GM23338 (cell line): ENCODE measurements at regions not wholly inside any gene's neighbourhood (a gene's known extent, or its start where the extent isn't known, plus 50 kb on each side); places are given as distances from the start of the nearest gene placed in this dataset.

Source experiments
- ATAC-seq: fragments of 200-7000 bp; cut with Tn5 transposase; 3 replicates; pipeline ENCODE4 v1.9.1; 2020
- DNase-seq: peaks from one replicate; pipeline ENCODE4 v3.0.0-alpha.2; 2015; ENCODE audit warnings: low spot score
- H2AFZ ChIP-seq: fragments of 200-600 bp; sonication (generic); 2 replicates; pipeline ENCODE4 v1.8.0; 2016; ENCODE audit warnings: antibody characterized with exemption, mild to moderate bottlenecking, moderate library complexity
- H3F3A ChIP-seq: fragments of 200-600 bp; sonication (generic); replicated peaks from 2 replicates; pipeline ENCODE4 v1.8.0; 2017; ENCODE audit warnings: antibody characterized with exemption, mixed run types, low read depth
- H3K27ac ChIP-seq: fragments of 200-600 bp; sonication (generic); 2 replicates; pipeline ENCODE4 v1.6.1; 2016; ENCODE audit warnings: low read depth
- H3K27me3 ChIP-seq: fragments of 200-600 bp; sonication (generic); 2 replicates; pipeline ENCODE4 v1.8.0; 2016; ENCODE audit warnings: mild to moderate bottlenecking, mixed run types, moderate library complexity; ENCODE audit not compliant: insufficient read depth
- H3K36me3 ChIP-seq: fragments of 200-600 bp; sonication (generic); 2 replicates; pipeline ENCODE4 v1.8.0; 2016; ENCODE audit warnings: mild to moderate bottlenecking; ENCODE audit not compliant: insufficient read depth
- H3K4me1 ChIP-seq: fragments of 200-600 bp; sonication (generic); 2 replicates; pipeline ENCODE4 v1.8.0; 2016; ENCODE audit warnings: mild to moderate bottlenecking, moderate library complexity; ENCODE audit not compliant: insufficient read depth
- H3K4me2 ChIP-seq: fragments of 200-600 bp; sonication (generic); 2 replicates; pipeline ENCODE4 v1.7.1; 2017; ENCODE audit warnings: mixed run types
- H3K4me3 ChIP-seq: fragments of 200-600 bp; sonication (generic); 2 replicates; pipeline ENCODE4 v1.6.1; 2016; ENCODE audit warnings: mixed run types
- H3K79me2 ChIP-seq: fragments of 200-600 bp; sonication (generic); replicated peaks from 2 replicates; pipeline ENCODE4 v1.8.0; 2017; ENCODE audit warnings: mild to moderate bottlenecking; ENCODE audit not compliant: insufficient read depth
- H3K9me2 ChIP-seq: fragments of 200-600 bp; sonication (generic); 2 replicates; pipeline ENCODE4 v1.8.0; 2017; ENCODE audit not compliant: insufficient read depth
- H4K20me1 ChIP-seq: fragments of 200-600 bp; sonication (generic); replicated peaks from 2 replicates; pipeline ENCODE4 v1.8.0; 2017; ENCODE audit warnings: mild to moderate bottlenecking; ENCODE audit not compliant: insufficient read depth
- H3K27ac Mint-ChIP-seq: 2 replicates; pipeline ENCODE4 v1.8.0; 2020; ENCODE audit warnings: inconsistent platforms, mild to moderate bottlenecking, moderate library complexity, mixed read lengths
- H3K27me3 Mint-ChIP-seq: 3 replicates; pipeline ENCODE4 v1.8.0; 2022; ENCODE audit warnings: low read depth, mild to moderate bottlenecking, moderate library complexity, mixed read lengths, inconsistent platforms; ENCODE audit not compliant: insufficient read depth, poor library complexity
- H3K36me3 Mint-ChIP-seq: 3 replicates; pipeline ENCODE4 v1.8.0; 2021; ENCODE audit warnings: low read depth, mild to moderate bottlenecking, inconsistent platforms, moderate library complexity, mixed read lengths
- H3K4me1 Mint-ChIP-seq: 3 replicates; pipeline ENCODE4 v1.8.0; 2020; ENCODE audit warnings: mild to moderate bottlenecking, inconsistent platforms, mixed read lengths
- H3K4me3 Mint-ChIP-seq: 3 replicates; pipeline ENCODE4 v1.8.0; 2021; ENCODE audit warnings: moderate library complexity, mild to moderate bottlenecking, inconsistent platforms, mixed read lengths
- H3K9me3 Mint-ChIP-seq: 3 replicates; pipeline ENCODE4 v1.8.0; 2020; ENCODE audit warnings: moderate library complexity, mild to moderate bottlenecking, inconsistent platforms, mixed read lengths
- CTCF ChIP-seq, 2 experiments: fragments of 200-600 bp in 1 of 2; sonication (generic) in 1 of 2; conservative IDR thresholded peaks; 2 replicates each; pipeline versions ENCODE4 v1.5.1 to v1.6.1; 2016 to 2017; ENCODE audit warnings: antibody characterized with exemption in 2 of 2, low read depth in 2 of 2, mild to moderate bottlenecking in 2 of 2, moderate library complexity in 1 of 2
- EZH2 ChIP-seq: fragments of 200-600 bp; sonication (generic); IDR thresholded peaks from one replicate; pipeline ENCODE4 v1.8.0; 2017; ENCODE audit warnings: antibody characterized with exemption, mild to moderate bottlenecking, low read depth; ENCODE audit not compliant: unreplicated experiment
- JUNB ChIP-seq: IDR thresholded peaks from one replicate; pipeline ENCODE4 v1.6.1; 2016; ENCODE audit warnings: antibody characterized with exemption; ENCODE audit not compliant: unreplicated experiment
- ZNF114 ChIP-seq: fragments of 250-450 bp; sonication (Bioruptor Pico); IDR thresholded peaks from 2 replicates; pipeline ENCODE4 v1.5.0; 2020; ENCODE audit warnings: mild to moderate bottlenecking, moderate library complexity
- TF ChIP-seq, protein P1 (sequence below): fragments of 250-450 bp; sonication (Bioruptor Pico); IDR thresholded peaks from 2 replicates; pipeline ENCODE4 v1.5.0; 2020; ENCODE audit warnings: mild to moderate bottlenecking, moderate library complexity

GRCh38 chr3:104632947-104633346, 733.8 kb upstream of the ALCAM start (continued):
- TF ChIP-seq ZNF114 (CRISPR knock-in tag) (no peak), JUNB (no peak), EZH2 (no peak)

DNA sequence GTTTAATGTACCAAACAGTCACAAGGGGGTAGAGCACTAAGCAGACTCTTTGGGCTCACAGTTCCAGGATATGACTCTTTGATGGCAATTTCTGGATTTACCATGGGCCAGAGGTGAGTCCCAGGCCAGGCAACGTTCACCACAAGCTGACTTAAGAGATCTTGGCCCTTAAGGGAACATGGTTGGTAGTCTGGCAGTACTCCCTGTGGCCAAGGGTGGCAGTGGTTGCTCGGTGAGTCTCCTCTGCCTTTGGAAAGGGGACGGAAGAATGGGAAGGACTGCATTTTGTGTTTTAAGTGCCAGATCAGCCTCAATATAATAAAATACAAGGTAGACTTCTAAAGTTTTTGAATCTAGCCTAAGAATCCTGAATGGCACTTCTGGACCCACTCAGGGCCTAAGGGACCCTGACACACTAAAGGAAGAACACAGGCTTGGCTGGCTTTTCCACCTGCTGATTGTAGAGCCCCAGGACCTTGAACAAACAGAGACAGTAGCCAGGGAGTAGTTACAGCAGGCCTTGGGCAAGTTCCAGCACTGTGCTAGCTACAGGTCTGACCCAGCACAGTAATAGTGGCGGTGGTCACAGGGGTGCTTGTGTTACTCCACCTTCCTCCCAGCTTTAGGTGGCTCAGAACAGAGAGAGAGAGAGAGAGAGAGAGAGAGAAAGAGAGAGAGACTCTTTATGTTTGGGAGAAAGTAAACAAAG, 730.7 kb upstream of the ALCAM start:
- DNase-seq: peak; percentile 33
- no peaks in the 10 kb centered on the region for H3K79me2 ChIP-seq
- no peak overlapping the region for H3K4me2 ChIP-seq
- peak; percentile 45 to 51 for TF ChIP-seq CTCF (conservative IDR thresholded peaks at IDR 0.05; ENCODE audit: low read depth in 2 of 2)
- TF ChIP-seq, protein P1, sequence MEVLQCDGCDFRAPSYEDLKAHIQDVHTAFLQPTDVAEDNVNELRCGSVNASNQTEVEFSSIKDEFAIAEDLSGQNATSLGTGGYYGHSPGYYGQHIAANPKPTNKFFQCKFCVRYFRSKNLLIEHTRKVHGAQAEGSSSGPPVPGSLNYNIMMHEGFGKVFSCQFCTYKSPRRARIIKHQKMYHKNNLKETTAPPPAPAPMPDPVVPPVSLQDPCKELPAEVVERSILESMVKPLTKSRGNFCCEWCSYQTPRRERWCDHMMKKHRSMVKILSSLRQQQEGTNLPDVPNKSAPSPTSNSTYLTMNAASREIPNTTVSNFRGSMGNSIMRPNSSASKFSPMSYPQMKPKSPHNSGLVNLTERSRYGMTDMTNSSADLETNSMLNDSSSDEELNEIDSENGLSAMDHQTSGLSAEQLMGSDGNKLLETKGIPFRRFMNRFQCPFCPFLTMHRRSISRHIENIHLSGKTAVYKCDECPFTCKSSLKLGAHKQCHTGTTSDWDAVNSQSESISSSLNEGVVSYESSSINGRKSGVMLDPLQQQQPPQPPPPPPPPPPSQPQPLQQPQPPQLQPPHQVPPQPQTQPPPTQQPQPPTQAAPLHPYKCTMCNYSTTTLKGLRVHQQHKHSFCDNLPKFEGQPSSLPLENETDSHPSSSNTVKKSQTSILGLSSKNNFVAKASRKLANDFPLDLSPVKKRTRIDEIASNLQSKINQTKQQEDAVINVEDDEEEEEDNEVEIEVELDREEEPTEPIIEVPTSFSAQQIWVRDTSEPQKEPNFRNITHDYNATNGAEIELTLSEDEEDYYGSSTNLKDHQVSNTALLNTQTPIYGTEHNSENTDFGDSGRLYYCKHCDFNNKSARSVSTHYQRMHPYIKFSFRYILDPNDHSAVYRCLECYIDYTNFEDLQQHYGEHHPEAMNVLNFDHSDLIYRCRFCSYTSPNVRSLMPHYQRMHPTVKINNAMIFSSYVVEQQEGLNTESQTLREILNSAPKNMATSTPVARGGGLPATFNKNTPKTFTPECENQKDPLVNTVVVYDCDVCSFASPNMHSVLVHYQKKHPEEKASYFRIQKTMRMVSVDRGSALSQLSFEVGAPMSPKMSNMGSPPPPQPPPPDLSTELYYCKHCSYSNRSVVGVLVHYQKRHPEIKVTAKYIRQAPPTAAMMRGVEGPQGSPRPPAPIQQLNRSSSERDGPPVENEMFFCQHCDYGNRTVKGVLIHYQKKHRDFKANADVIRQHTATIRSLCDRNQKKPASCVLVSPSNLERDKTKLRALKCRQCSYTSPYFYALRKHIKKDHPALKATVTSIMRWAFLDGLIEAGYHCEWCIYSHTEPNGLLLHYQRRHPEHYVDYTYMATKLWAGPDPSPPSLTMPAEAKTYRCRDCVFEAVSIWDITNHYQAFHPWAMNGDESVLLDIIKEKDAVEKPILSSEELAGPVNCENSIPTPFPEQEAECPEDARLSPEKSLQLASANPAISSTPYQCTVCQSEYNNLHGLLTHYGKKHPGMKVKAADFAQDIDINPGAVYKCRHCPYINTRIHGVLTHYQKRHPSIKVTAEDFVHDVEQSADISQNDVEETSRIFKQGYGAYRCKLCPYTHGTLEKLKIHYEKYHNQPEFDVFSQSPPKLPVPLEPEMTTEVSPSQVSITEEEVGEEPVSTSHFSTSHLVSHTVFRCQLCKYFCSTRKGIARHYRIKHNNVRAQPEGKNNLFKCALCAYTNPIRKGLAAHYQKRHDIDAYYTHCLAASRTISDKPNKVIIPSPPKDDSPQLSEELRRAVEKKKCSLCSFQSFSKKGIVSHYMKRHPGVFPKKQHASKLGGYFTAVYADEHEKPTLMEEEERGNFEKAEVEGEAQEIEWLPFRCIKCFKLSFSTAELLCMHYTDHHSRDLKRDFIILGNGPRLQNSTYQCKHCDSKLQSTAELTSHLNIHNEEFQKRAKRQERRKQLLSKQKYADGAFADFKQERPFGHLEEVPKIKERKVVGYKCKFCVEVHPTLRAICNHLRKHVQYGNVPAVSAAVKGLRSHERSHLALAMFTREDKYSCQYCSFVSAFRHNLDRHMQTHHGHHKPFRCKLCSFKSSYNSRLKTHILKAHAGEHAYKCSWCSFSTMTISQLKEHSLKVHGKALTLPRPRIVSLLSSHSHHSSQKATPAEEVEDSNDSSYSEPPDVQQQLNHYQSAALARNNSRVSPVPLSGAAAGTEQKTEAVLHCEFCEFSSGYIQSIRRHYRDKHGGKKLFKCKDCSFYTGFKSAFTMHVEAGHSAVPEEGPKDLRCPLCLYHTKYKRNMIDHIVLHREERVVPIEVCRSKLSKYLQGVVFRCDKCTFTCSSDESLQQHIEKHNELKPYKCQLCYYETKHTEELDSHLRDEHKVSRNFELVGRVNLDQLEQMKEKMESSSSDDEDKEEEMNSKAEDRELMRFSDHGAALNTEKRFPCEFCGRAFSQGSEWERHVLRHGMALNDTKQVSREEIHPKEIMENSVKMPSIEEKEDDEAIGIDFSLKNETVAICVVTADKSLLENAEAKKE (CRISPR knock-in tag): no peak
- H3K27me3 ChIP-seq: no peaks in the 10 kb centered on the region
- Mint-ChIP-seq H3K9me3 (peaks cover 26% of the 10 kb centered on the region), H3K27me3 (peaks cover 6% of the 10 kb centered on the region), H3K4me1 (no peaks in the 10 kb centered on the region), H3K27ac (no peak overlapping the region), H3K4me3 (no peak overlapping the region), H3K36me3 (peaks cover 17% of the 10 kb centered on the region)
- no peak overlapping the region for H2AFZ ChIP-seq
- peaks cover 7% of the 10 kb centered on the region for H3K36me3 ChIP-seq
- H3K4me1 ChIP-seq: no peaks in the 10 kb centered on the region
- H3K27ac ChIP-seq: no peak overlapping the region
- H3F3A ChIP-seq: no peaks in the 10 kb centered on the region
- ATAC-seq: peak; percentile 30; the same call in 2 of the 3 replicates
- H3K4me3 ChIP-seq: no peak overlapping the region
- no peaks in the 10 kb centered on the region for H4K20me1 ChIP-seq
- H3K9me2 ChIP-seq: peaks cover 3% of the 10 kb centered on the region
